ENCODE measurements at regions not wholly inside any gene's neighbourhood (a gene's known extent, or its start where the extent isn't known, plus 50 kb on each side); places are given as distances from the start of the nearest gene placed in this dataset.

DNA sequence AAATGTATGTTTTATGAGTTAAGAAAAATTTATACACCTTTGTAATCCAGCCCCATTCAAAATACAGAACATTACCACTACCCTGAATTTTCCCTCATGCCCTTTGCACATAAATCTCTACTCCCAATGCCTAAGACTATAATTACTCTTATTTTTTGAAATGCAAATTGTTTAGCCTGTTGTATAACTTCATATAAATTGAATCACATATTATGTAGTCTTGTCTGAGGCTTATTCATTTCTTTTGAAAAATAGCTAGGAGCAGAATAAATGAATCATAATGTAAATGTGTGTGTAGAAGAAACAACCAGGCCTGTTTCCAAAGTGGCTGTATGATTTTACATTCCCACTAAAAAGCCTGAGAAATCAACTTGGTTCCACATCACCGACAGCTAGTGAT is 319.8 kb downstream of the DCAF12L2 start:
- no peak for DNase-seq

DNA sequence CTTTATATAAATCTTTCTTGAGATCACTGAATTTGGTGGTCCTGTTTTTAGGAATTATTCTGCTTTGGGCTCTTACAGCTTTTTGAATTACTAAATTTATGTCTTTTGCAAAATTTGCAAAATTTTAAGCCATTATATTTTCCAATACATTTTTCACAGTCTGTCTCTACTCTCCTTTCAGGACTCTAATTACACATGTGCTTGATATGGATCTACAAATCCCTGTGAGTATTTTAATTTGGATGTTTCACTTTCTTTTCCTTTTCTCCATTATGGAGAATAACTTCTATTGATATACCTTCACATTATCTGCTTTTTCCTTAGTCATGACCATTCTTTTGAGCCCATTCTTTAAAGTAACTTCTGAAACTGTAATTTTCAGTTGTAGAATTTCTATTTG is 315.4 kb downstream of the DCAF12L2 start:
- no peak for DNase-seq

- DNase-seq: no peak
Observed at GRCh38 chrX:125883169-125883568, 282.9 kb downstream of the DCAF12L2 start.

DNA sequence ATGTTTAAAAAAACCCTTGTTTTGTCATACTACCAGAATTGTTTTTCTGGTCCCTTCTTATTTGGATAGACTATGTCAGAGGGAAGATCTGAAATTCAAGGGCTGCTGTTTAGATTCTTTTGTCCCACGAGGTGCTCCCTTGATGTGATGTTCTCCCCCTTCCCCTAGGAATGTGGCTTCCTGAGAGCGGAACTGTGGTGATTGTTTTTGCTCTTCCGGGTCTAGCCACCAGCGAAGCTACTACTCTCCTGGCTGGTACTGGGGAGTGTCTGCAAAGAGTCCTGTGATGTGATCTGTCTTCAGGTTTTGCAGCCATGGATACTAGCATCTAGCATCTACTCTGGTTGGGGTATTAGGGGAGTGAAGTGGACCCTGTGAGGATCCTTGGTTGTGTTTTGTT is 271.1 kb downstream of the DCAF12L2 start:
- no peak for DNase-seq

- DNase-seq: no peak
Observed at GRCh38 chrX:125895518-125895917, 270.6 kb downstream of the DCAF12L2 start.

DNA sequence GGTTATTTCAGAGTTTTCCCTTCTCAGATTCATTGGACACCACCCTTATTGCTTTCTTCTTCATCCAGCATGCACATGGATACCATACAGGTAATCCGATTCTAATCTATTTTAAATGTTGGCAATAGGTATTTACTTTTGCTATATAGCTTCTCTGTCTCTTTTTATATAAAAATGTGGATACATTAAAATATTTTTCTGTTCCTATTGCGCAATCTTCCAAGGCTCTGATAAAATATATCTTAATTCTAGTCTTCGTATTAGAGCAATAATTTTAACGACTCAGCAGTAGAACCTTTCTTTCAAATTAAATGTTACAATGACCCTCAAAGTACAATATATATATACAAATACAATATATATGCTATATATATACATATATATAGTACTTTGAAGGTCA is 239.8 kb downstream of the DCAF12L2 start:
- DNase-seq: no peak

DNA sequence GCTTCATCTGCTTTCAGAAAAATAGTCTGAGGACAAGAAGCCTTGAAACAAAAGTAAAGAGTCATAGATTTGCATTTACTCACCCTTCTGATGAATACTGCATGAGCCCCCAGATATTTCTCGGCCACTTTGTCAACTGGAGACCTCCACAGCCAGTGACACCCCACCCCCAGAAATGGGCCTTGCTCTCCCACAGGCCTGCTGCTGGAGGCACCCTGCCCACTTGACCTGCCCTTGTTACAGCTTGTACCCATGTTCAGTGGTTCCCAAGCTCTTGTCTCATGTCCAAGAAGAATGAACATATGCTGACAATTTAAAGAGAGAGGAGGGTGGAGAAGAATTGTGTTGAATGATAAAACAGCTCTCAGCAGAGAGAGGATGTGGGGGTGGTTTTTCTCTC is 225.1 kb downstream of the DCAF12L2 start:
- no peak for DNase-seq

DNA sequence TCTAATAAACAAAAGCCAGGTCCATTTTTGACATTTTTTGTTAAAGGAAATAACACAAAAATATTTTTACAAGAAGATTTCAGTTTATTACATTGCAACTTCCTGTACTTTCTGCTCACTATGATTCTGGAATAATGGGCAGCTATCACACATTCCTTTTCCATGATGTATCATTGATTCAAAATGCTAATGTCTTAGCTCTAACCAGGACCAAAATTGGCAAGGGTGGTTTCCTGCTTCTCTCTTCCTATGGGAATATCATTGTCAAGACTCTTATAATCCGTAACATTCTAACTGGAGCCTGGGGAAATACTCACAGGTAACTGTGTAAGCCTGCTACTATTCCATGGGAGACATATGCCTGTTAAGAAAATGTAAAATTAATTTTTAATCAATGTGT is 218.6 kb downstream of the DCAF12L2 start:
- no peak for DNase-seq

DNA sequence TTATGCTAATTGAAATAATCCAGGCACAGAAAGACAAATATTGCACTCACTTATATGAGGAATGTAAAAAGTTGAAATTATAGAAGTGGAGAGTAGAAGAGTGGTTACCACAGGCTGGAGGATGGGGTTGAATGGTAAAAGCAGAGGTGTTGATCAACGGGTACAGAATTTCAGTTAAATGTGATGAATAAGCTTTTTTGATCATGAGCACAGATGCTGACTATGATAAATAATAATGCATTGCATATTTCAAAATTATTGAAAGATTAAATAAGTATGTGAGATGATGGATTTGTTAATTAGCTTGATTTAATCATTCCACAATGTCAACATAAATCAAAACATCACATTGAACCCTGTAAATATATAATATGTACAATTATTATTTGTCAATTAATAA is 213.1 kb downstream of the DCAF12L2 start:
- no peak for DNase-seq

DNA sequence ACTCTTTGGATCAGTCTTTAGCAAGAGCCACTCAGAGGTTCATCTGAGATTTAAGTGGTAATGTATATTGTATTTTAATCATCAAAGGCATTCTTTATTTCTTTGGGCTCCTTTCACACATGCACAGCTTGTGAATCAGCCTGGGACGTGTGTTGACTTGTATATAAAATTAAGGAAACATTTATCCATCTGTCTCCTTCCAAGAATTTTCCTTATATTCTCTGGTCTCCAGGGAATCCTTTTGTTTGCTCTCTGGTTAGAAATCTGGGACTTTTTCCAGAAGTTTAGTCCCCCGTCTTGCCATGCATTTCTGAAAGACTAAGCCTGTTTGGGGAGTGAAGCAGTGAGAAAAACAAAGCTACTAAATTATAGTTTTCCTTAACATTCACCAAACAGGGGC is 212.3 kb downstream of the DCAF12L2 start:
- DNase-seq: no peak

GRCh38 chrX:125954236-125954635 is 211.9 kb downstream of the DCAF12L2 start:
- no peak for DNase-seq

DNA sequence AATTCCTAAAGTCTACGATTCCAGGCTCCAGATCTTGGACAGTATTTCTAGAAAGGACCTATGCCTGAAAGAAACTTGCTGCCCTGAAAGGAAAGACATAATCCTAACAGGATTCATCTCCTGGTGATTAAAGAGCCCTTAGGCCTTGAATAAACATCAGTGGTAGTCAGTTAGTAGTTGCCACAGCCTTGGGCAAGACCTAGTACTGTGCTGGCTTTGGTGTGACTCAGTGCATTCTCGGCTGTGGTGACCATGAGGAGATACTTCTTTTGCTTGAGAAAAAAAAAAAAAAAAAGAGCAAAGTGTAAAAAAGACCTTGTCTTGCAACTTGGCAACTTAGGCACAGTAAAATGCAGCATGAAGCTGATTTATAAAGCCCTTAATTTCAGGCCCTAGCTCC is 188.2 kb downstream of the DCAF12L2 start:
- DNase-seq: no peak

DNA sequence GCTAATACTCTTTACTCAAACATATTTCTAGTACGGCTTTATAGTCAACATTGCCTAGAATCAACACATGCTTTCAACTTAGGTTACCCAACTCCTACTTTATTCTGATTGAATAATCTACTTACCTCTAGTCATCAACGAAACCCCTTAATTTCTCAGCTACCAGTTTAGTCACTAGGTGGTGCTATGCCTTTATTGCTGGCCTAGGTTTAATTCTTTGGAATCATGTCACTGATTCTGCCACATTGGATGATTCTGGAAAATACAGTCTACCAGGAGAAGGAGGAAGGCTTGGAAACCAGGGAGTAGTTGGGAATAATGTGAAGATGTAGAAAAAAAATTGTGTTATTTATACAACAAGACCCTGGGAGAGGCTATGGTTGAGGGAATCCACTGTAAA is 167.7 kb downstream of the DCAF12L2 start:
- peak; percentile 1 for DNase-seq

DNA sequence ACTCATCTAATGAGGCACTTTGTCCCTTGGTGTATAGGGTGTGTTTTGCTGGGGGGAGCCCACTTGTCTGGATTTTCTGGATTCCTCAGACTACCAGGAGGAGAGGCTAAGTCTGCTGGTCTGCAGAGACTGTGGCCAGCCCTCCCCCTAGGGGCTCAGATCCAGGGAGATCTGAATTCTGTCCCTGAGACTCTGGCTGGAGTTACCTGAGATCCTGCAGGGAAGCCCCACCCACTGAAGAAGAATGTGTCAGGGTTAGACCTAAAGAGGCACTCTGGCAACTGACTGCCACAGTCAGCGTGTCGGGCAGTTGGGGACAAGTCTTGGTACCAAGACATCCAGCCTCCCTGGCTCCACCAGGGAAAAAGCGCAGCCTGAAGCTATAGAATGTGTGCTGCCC is 138.9 kb downstream of the DCAF12L2 start:
- DNase-seq: no peak

DNA sequence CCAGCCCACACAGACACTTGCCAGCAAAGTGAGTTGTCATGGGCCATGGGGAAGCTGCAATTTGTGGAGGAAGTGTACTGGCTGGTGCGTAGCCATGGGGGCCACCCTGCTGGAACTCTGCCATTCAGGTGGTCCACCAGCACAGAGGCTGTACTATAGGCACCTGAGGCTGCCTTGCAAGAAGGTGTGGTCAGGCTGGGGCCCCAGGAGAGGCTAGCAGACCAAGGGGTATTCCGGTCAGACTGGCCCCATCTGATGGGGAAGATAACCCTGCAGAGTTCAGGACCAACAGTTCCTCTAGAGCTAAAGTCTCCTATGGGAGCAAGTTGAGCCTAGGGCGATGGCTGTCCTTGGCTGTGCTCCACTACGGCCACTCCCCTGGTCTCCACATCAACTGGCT is 136.1 kb downstream of the DCAF12L2 start:
- no peak for DNase-seq

GRCh38 chrX:126063984-126064383 is 102.1 kb downstream of the DCAF12L2 start:
- no peak for DNase-seq

DNA sequence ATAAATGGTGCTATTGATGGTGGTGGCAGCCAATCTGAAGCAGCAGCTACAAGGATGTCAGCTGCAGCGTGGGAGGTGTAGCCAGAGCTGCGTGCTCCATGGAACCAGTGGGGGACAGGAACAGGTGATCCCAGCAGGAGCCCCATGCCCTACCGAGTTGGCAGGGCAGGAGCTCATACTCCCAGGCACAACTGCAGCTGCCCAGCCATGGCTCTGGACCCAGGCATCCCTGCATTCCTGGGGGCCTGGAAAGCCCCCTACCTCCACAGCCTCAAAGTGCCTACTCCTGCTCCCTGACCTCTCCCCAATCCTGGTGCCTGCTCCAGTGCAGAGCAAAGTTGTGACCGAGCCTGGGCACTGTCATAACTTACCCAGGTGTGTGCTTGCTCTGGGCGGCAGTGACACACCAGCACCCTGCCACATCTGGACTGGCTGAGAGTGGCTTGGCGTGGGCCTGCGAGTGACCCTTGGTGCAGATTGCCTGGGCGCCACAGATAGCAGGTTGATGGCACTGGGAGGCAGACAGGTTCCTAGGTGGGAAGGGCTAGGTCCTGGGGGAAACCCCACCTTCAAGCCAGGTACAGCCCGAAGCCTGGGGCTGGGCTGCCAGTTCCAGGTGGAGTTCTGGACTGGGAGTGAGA is 101.1 kb downstream of the DCAF12L2 start:
- DNase-seq: no peak

DNA sequence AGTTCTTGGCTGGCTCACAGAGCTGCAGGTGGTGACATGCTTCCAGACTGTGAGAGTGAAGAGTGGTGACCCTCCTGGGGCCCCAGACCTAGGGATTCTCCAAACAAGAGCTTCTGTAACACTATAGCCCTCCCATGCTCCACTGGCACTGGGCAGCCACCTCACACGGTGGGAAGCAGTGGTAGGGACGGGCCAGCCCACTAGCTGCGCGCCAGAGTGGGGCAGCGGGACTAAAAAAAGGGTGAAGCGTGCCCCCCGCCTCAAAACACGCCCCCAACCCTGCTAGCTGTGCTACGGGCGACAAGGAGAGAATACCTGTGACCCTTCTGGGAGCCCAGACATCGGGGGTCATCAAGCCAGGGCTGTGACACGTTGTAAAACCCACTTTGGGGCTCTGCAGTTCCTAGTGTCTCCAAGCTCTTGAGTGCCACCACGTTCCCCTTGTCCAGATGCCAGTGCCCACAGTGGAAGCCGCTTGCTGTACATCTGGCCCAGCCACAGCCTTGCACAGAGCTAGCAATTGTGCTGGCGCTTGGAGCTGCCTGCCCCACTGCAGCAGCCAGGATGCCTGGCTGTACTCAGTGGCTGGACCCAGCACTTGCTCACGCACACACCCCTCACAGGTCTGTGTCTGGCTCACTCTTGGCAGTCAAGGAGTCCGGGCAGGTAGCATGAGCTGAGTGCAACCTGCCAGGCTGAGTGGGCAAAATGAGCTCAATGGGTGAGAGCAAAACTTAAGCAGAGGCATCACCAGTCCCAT is 100.0 kb downstream of the DCAF12L2 start:
- DNase-seq: no peak

All from hematopoietic multipotent progenitor cell treated with erythropoietin and hydrocortisone succinate and interleukin-3 and kit ligand, for 8 days (in vitro differentiated cells).